ENCODE measurements at regions not wholly inside any gene's neighbourhood (a gene's known extent, or its start where the extent isn't known, plus 50 kb on each side); places are given as distances from the start of the nearest gene placed in this dataset.

DNA sequence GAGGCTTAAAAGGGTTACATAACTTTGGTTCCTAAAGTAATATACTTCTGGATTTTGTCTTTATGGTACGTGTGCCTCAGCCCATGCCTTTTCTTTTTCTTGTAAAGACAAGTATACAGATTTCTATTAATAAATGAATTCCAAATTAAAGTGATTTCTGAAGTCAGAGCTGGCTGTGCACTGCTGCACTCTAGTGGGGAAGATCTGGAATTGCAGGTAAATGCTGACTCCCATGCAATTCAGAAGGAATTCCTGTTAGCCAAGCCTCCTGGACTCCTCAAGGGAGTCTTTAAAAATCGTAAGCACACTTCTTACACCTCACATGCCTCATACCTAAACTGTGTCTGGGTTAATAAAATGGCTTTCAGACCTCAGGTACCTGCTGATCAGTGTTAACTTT lies 118.4 kb upstream of the SLC7A1 start:
- no peak for DNase-seq (ENCODE audit: low read depth)

DNA sequence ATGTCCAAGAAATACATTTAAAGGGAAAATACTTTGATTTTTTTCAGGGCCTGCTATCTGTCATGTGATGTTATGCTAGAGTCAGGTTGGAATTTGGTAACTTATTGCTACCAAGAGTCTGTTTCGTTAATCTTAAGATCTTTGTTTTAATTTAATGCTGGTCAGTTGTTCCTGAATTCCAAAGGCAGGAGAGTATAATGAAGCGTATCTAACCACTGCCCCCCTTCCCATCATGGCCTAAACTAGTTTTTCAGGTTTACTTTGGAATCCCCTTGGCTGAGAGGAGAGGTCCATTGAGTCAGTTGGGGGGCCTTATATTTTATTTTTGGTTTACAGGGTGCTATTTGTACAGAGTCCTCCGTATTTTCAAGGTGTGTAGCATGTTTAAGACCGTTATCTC lies 116.3 kb upstream of the SLC7A1 start:
- DNase-seq (ENCODE audit: low read depth), result no peak

DNA sequence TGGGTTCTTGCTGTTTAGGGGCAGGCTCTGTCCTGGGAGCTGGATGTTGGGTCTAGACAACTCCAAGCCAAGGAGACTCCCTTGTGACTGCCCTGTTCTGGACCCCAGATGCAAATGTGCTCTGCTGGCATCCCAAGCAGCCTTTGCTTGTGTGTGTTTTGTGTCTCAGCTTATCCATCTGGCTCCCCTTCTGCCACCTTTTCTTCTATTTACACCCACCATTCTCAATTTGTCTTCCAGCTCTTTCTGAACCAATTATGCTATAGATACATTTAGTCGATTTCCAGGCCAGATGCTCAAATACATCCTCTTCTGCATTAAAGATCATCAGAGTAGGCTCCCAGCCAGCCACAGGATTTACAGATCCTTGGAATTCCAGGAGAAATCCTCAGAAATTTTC lies 115.0 kb upstream of the SLC7A1 start:
- no peak for DNase-seq (ENCODE audit: low read depth)

DNA sequence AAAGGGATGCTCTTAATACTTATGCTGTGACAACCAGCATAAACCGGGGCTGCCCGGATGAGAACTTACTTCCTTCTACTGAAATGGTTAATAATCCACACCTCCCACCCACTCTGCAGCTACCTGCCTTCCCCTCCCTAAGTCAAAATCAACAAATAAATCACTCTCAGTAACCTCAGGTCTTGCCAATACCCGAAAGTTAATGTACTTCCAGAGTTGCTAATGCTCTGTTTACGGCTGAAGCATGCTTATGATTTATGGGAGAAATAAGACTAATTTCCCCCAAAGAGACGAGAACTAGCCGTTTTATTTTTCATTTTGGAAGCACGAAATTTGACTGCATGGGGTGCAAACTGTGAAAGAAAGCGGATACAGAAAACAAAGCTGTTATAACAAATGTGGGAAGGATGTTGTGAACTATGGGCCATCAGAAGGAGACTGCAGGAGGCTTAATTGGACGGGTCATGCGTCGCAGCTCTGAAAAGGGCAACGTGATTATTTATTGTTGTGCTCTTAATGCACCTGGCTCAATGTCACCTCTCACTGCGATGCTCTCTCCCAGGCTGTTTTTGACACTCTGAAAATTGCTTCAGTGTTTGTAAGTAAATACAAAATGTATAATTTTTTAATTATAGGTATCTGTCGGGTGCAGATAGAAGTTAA lies 114.0 kb upstream of the SLC7A1 start:
- DNase-seq (ENCODE audit: low read depth), result no peak

DNA sequence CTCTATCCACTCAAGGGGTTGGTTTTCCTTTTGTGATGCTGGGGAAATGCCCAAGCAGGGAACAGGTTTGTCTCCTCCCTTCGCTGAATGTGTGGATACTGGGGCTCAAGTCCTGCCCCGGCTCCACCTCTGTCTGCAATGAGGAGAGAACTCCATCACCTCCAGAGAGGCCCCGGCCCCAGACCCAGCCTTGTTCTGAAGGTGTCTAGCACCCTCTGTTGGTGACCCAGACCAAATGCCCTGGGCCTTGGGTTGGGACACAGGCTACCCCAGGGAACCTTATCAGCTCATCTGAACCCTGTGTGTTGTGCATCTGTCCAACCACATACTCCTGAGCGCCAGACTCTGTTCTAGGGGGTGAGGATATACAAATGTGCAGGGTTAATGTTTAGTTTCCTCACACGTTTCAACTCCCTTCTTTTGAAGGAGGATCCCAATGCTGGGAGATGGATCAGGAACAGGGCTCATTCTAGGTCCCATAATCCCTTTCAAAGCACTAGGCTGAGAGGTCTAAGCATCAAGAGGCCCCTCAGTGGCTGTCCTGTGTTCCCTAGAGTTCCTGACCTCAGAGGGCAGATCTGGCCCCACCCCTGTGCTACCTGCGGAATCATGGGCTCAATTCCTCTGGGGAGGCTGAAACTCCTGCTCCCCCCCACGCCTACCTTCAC lies 112.5 kb upstream of the SLC7A1 start:
- peak; percentile 11 for DNase-seq (ENCODE audit: low read depth)

DNA sequence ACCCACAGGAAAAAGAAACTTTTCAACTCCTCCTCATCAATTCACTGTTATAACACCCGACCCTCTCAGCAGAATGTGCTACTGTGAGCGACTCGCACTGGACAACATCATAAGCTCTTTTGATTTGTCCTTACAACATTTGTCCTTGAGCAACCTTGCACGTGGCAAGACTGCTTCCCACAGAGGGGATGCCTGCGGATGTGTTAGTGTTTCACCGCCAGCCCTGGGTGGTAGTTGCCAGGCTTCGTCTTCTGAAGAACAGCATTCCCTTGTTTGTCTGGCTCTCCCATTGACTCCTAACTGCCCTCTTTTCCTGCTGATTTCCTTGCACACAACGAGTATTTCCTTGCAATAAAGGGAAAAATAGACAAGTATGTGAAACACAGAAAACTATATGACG lies 111.4 kb upstream of the SLC7A1 start:
- DNase-seq (ENCODE audit: low read depth), result no peak

DNA sequence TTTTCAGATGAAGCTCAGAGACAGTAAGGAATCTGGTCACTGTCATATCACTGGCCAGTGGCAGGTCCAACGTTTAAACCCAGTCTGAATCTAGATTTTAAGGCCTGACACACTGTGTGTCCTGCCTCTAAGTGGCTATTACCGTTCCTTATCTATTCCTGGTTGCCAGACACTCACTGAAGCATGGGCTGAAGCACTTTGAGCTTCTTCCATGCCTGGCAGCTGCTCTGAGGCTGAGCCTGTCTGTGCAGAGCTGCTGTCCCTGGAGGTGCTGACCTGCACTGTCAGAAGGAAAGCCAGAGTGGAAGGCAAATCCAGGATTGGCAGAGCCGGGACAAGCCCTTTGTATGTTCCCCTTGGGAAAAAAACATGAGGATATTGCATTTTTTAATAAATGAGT lies 109.2 kb upstream of the SLC7A1 start:
- no peak for DNase-seq (ENCODE audit: low read depth)

DNA sequence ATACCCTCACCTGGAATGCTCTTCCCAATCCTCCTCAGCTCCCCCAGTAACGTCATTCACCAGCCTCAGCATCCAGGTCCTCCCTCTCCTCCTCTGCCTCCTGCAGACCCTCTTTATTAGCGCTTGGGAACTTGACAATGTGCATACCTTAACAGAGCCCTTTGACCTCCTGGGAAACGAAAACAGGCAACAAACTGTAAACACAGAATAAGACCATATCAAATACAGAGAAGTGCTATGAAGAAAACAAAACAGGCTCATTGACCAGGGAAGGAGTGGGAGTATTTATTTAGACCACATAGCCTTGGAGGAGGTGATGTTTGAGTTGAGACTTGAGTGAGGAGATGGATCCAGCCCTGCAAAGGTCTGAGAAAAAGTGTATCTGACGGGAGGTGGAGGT lies 107.9 kb upstream of the SLC7A1 start:
- no peak for DNase-seq (ENCODE audit: low read depth)

DNA sequence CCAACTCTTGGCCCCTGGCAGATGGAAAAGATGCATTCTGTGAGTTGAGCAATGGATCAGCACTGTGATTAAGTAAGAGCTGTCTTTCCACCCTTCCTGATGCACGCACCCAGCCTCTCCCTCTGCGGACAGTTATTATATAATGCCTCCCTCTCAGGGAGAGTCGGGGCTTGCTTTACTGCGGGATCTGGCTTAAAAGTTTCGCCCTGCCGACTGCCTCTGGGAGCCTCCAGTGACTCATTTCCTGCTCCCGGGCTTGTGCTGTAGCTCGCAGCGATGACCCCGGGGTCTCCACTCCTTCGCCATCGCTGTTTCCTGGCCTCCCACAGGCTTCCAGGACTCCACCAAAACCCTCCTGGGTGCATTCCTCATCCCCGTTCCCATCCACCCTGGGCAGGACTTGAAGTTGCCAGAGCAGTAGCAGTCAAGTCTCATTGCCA lies 107.4 kb upstream of the SLC7A1 start:
- DNase-seq (ENCODE audit: low read depth), result no peak

DNA sequence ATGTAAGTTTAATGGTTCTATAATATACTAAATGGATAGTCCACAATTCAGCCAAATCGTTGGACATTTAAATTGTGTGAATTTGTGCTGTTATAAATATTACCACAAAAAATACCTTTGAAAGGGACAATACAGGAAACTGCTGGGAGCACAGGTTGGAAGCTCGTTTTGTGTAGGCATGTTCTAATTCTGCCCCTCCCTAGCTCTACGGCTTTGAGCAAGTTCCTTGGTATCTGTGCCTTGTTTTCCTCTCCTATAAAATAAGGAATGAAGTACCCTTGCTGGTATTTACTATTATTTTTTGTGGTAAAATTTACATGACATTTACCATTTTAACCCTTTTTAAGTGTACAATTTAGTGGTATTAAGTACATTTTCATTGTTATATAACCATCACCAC lies 102.6 kb upstream of the SLC7A1 start:
- DNase-seq (ENCODE audit: low read depth), result no peak

DNA sequence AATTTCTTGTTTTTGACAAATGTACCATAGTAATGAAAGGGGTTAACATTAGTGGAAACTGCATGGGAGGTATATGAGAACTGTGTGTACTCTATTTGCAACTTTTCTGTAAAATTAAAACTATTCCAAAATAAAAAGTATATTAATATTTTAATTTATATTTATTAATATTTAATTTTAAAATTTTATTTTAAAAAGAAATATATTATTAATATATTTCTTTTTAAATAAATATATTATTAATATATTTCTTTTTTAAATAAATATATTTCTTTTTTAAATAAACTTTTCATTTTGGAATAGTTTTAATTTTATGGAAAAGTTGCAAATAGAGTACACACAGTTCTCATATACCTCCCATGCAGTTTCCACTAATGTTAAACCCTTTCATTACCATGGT lies 101.1 kb upstream of the SLC7A1 start:
- no peak for DNase-seq (ENCODE audit: low read depth)

DNA sequence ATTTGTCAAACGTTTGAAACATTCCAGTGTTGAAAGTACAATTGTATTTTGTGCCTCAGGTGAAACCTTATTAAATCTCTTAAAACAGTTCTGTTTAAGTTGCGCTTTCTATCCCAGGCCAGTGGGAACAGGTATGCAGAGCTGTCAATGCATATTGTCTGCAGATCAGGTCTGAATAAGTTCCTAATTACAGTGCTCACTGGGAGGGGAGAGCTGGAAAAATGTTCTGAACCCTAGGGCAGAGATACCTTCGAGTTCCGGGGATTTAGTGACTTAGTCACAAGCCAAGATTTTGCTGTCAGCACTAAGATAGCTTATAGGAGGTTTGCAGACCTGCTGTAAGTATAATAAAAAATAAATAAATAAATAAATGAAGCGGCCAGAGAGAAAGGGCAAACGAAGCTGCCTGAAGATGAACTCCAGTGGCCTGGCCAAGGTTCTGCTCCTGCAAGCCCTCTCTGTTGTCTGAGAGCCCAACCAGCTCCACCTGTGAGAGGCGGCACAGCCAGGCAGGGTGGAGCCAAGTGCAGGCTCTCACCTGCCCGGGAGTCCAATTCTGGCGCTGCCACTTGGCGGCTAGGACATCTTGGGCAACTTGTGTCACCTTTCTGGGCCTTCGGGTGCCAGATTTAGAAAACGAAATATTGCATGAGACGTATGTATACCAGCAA lies 97.9 kb upstream of the SLC7A1 start:
- no peak for DNase-seq (ENCODE audit: low read depth)

DNA sequence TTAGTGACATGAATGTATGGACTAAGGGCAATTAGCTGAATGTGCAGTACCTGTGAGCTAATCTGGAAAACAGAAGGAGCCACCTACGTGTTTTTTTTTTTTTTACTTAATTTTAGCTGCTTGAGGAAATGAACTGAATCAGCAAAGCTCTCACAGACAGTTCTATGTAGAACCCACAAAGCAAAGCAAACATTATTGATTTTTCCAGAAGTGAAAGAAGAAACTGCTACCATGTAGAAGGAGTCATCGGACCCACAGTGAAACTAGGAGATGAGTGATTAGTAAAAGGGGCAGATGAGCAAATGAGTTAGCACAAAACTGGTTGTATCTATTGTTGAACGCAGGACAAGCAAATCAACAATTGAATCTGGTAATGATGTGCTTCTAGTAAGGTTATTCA lies 94.1 kb upstream of the SLC7A1 start:
- no peak for DNase-seq (ENCODE audit: low read depth)

DNA sequence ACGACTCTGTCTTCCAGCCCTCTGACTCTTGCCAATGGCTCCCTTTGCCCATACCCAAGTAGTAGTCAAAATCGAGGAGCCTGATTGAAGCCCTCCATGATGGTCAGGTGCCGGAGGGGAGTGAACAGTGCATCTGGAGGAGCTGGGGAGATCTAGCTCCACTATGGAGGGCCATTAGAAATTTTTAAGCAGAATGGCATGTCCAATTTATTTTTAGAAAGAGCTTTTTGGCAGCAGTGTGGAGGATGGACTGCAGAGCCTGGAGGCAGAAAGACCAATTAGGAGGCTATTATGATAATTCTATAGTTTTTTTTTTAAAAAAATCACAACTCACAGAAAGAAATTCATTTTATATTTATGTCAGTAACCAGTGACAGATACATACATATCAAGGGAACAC lies 92.7 kb upstream of the SLC7A1 start:
- DNase-seq (ENCODE audit: low read depth), result no peak

DNA sequence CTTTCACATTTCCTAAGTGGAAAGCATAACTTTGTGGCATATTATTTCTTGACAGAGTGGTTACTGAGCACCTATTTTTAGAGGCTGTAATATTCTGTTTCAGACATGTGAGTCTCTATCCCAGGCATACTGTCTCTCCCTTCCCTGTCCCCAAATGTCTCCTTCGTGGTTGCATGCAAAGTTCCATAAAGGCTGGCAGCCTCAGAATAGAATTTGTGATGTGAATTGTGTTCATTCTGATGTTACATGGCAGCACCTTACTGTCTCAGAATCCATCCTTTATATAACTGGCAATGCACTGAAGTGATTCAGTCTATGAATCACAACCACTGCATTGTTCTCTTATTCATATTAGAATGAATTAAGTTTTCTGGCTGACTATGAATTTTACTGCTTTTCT lies 89.0 kb upstream of the SLC7A1 start:
- no peak for DNase-seq (ENCODE audit: low read depth)

DNA sequence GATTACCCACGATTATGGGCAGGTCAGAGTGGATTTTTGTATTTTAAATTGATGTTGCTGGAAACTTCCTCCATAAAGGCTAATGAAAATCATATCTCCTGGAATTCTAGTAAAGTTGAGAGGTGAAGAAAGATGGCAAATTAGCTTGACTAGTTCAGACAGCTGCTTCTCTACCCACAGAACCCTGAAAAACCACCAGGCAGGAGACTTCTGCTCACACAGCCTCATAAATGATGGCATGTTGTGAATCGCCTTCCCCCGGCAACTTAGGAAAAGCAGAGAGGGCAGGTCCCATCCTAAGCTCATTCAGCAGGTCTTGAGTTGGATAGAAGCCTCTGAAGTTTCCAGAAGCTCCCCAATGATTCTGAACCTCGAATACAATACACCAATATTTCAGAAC lies 87.6 kb upstream of the SLC7A1 start:
- no peak for DNase-seq (ENCODE audit: low read depth)

DNA sequence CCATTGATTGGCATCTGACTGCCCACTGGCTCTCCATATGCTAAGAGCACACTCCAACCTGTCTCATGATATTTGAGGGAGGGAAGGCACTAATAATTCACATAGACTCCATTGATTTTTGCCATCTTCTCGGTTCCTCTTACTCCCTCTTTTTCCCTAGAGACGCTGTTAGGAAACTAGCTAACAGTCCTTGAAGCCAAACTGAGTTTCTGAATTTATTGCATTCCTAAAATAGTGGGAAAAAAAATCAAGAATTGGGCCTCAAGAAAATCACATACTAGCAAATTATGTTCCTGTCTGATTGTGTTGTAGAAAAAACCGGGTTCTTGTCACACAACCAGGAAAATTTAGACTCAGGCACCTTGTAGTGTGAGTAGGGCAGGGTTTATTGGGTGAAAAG lies 86.4 kb upstream of the SLC7A1 start:
- DNase-seq (ENCODE audit: low read depth), result no peak

DNA sequence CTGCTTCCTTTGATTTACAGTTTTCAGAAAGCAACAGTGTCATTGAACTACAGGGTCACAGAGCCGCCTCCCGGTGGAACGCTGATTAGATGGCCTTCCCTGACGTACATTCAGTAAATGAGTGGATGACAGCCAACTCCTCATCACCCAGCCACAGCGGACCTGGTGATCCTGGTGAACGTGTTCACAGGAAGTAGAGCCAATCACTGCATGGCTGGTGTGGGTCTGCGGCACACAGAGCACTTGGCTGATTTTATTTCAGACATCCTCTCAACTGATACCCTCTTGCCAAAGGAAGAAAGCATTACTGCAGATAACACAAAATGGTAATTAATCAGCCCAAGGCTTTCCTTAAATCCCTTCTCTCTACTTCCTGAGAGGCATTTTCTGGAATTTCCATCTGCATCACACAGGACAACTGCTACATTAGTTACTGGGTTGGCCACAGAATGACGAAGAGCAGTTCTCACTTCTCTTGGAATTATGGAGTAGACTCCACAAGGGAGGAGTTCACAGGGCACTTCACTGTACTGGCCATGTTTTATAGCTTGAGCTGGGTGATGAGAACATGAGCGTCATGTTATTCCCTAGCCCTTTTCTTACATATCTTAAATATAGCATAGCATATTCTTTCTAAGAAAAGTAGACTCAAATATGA lies 84.0 kb upstream of the SLC7A1 start:
- no peak for DNase-seq (ENCODE audit: low read depth)

DNA sequence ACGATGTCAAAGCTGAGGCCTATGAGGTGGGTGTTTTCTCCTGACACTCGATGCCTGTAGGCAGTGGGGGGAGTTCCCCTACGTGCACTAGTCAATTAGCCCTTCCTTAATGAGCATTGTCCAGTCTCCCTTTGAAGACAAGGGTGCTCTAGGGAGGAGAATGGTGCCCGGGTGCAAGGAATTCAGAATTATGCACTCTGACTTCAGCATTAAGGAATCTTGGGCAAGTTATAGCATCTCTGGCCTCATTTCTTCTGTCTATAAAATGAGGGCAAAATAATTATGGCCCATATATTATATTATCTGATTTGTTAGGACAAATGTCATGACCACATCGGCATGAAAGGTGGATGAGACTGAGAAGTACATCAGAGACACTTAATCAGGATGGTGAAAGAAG lies 82.1 kb upstream of the SLC7A1 start:
- no peak for DNase-seq (ENCODE audit: low read depth)

DNA sequence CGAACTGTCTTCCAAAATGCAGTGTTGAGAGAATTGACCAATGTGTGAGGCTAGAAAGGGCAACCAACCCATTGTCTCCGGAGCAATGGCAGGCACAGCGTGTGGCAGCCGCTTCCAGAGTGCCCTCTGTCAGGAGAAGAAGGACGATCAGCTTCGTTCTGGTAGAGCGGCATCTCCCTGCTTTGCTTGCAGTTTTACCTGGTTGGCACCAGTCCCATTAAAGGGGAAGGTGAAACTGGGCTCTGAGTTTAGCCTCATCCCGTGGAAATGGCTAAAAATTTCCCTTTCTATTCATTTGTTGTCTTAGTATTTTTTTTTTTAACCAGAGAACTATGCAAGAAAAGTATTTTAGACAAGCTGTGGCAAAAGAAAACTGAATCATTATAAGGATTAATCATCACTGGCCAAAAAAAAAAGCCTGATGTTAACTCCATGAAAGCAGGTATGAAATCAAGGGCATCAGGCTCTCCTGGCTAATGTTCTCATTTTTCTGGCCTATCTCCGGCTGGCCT lies 81.5 kb upstream of the SLC7A1 start:
- no peak for DNase-seq (ENCODE audit: low read depth)

DNA sequence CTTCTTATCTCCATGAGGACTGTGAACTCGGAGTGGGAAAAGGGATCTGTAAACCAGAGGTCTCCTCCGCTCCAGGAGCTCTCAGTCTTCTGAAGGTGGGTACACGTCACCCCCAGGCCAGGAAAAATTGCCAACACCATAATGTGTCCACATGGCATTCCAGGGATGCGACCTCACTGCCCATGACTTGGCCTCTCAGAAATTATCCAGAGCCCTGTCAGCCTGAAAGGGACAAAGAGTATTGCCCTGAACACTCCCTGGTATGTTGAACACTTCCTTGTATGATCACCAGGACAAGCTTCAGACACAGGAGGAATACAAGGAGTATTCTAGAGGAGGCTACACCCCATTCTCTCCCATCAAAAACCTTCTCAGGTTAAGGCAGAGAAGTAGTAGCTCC lies 81.0 kb upstream of the SLC7A1 start:
- no peak for DNase-seq (ENCODE audit: low read depth)

DNA sequence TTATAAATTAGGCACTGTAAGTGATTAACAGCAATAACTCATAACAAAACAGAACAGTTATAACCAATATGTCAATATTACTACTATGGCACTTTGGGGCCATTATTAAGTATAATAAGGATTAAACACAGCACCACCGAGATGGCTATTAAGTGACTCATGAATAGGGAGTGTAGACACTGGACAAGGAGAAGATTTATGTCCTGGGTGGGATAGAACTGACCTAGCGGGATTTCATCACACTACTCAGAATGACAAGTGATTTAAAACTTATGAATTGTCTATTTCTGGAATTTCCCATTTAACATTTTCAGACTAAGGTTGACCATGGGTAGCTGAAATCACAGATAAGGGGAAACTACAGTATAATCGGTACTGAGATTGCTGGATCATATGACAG lies 79.0 kb upstream of the SLC7A1 start:
- DNase-seq (ENCODE audit: low read depth), result no peak

DNA sequence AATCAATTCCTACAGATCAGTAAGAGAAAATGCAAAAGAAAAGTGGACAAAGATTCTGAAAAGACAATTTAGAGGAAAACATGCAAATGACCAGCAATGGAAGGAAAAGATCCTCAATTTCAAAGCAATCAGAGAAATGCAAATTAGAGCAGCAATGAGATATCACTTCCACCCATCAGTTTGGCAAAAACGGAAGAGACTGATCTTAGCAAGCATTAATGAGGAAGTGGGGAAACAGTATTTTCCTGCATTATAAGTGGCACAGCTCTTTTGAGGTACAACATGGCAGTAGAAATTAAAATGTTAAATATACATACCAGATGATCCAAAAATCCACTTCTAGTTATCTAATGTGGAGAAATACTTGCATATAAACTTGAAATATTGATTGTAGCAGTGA lies 69.1 kb upstream of the SLC7A1 start:
- no peak for DNase-seq (ENCODE audit: low read depth)

Measured in stimulated activated CD8-positive, alpha-beta memory T cell treated with anti-CD3 and anti-CD28 coated beads, Interleukin-4, amount 100 ng/mL, for 24 hours (primary cell).